Mesothelial cell of epicardium (in vitro differentiated cells): ENCODE measurements at regions not wholly inside any gene's neighbourhood (a gene's known extent, or its start where the extent isn't known, plus 50 kb on each side); places are given as distances from the start of the nearest gene placed in this dataset.
"Not testable (repeated sequence)": the region's sequence is repeated elsewhere in the genome, so short reads cannot be mapped to it uniquely, and the experiment has no call there.

Source experiments
- DNase-seq, 2 experiments: peaks; one replicate each; pipeline ENCODE4 v3.0.0; 2021; ENCODE audit warnings: low spot score in 2 of 2; ENCODE audit not compliant: unreplicated experiment in 2 of 2
- H3K27ac Mint-ChIP-seq: 2 replicates; pipeline ENCODE4 v1.8.0; 2021; ENCODE audit warnings: mixed read lengths
- H3K27me3 Mint-ChIP-seq: 2 replicates; pipeline ENCODE4 v1.8.0; 2021; ENCODE audit warnings: low read depth, mixed read lengths
- H3K36me3 Mint-ChIP-seq: 2 replicates; pipeline ENCODE4 v1.8.0; 2021; ENCODE audit warnings: mixed read lengths
- H3K4me1 Mint-ChIP-seq: 2 replicates; pipeline ENCODE4 v1.8.0; 2021; ENCODE audit warnings: mixed read lengths
- H3K4me3 Mint-ChIP-seq: 2 replicates; pipeline ENCODE4 v1.8.0; 2021; ENCODE audit warnings: mild to moderate bottlenecking, moderate library complexity, mixed read lengths
- H3K9me3 Mint-ChIP-seq: 2 replicates; pipeline ENCODE4 v1.8.0; 2021; ENCODE audit warnings: mixed read lengths
- TF ChIP-seq, protein P1 (sequence below): fragments of 200-600 bp; sonication (generic); IDR thresholded peaks from one replicate; pipeline ENCODE4 v1.5.0; 2021; ENCODE audit warnings: antibody characterized with exemption; ENCODE audit not compliant: unreplicated experiment

DNA sequence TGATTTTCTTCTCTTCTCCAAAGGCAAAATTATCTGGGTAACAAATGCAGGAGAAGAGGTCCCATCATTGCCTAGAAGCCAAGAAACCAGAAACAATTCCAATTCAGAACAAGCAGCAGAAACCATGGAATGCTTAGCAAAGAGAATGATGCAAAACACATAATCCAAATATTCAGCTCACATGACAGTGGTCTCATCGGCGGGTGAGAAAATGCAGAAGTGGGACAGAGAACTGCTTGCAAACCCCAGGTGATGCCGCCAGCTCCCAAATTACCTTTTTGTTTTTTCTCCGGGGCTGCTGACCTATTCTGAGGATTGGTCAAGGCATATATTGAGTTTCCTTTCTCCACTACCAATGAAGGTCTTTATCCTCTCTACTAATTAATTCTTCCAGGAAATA, 99.7 kb downstream of the ZNF22 start:
- H3K4me3 Mint-ChIP-seq: no peak overlapping the region

DNA sequence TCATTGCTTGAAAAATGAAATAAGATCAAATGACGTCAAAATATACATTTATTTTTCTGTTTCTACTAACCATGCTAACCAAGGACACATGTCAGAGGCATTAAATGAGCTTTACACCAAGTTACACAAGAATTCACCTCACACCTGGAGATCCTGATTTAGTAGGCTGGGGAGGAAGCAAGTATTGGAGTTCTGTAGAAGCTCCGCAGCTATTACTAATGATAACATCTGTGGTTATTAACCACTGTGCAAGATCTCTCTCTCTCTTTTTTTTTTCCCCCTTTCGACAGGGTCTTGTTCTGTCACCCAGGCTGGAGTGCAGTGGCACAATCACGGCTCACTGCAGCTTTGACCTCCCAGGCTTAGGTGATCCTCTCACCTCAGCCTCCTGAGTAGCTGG, 104.0 kb downstream of the ZNF22 start:
- Mint-ChIP-seq H3K36me3 (no peaks in the 10 kb centered on the region), H3K27ac (no peak overlapping the region), H3K4me3 (no peak overlapping the region), H3K27me3 (peaks cover 63% of the 10 kb centered on the region), H3K4me1 (no peaks in the 10 kb centered on the region), H3K9me3 (no peaks in the 10 kb centered on the region)
- TF ChIP-seq, protein P1, sequence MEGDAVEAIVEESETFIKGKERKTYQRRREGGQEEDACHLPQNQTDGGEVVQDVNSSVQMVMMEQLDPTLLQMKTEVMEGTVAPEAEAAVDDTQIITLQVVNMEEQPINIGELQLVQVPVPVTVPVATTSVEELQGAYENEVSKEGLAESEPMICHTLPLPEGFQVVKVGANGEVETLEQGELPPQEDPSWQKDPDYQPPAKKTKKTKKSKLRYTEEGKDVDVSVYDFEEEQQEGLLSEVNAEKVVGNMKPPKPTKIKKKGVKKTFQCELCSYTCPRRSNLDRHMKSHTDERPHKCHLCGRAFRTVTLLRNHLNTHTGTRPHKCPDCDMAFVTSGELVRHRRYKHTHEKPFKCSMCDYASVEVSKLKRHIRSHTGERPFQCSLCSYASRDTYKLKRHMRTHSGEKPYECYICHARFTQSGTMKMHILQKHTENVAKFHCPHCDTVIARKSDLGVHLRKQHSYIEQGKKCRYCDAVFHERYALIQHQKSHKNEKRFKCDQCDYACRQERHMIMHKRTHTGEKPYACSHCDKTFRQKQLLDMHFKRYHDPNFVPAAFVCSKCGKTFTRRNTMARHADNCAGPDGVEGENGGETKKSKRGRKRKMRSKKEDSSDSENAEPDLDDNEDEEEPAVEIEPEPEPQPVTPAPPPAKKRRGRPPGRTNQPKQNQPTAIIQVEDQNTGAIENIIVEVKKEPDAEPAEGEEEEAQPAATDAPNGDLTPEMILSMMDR: no peak
- DNase-seq: no peak

More for the DNA sequence above, 99.7 kb downstream of the ZNF22 start:
- Mint-ChIP-seq H3K9me3 (no peaks in the 10 kb centered on the region), H3K4me1 (peaks cover 7% of the 10 kb centered on the region), H3K27ac (no peak overlapping the region), H3K27me3 (peaks cover 44% of the 10 kb centered on the region), H3K36me3 (no peaks in the 10 kb centered on the region)
- no peak for DNase-seq
- TF ChIP-seq, protein P1: no peak

DNA sequence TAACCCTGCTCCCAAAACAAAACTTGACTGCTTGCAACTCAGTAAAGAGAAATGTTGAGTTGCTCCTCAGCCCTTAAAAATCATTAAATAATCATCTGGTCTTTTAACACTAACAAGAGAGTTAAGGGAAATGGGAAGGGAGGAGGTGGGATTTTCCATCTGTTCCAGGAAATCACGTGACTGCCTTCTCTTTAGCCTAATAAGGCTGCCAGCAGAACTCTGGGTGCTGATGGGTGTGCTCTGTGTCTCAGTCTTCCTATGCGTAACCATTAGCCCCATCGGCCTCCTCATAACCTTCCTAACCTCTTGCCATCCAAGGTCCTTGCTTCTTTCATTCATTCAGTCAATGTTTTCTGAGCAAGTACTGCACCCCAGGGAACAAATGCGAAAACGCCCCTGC, 104.6 kb downstream of the ZNF22 start:
- H3K9me3 Mint-ChIP-seq, H3K4me1 Mint-ChIP-seq, H3K36me3 Mint-ChIP-seq, DNase-seq, H3K27ac Mint-ChIP-seq, H3K4me3 Mint-ChIP-seq: not testable (repeated sequence)
- peaks cover 63% of the 10 kb centered on the region for H3K27me3 Mint-ChIP-seq

DNA sequence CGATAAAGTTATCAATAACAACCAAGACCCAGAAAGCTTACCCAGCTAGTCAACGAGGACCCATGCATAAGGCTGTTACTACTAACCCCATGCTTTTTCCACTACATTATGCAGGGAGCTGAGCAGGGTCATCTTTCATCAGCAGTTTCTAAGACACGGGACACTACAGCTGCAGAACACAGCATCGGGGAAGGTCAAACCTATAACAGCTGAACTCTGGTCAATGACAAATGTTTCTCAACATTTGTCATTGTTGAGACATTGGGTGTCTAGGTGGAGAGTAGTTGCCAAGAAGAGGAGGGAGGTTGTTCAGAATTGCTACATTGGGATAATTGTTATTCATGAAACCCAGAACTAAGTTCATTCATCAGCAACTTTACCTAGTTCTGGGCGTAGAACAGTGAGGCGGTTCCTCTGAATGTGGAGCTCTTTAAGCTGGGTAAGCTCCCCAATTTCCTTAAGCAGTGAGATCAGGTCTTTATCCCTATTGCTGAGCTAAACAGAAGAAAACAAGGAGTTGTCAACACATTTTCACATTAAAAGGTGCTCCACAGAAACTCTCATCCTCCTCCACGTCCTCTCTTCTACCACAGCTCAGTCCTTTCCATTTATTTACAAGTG, 105.6 kb downstream of the ZNF22 start:
- no peaks in the 10 kb centered on the region for H3K36me3 Mint-ChIP-seq
- H3K4me1 Mint-ChIP-seq: no peaks in the 10 kb centered on the region
- no peaks in the 10 kb centered on the region for H3K9me3 Mint-ChIP-seq
- no peak for DNase-seq
- no peak overlapping the region for H3K27ac Mint-ChIP-seq
- TF ChIP-seq, protein P1: no peak
- no peak overlapping the region for H3K4me3 Mint-ChIP-seq
- peaks cover 54% of the 10 kb centered on the region for H3K27me3 Mint-ChIP-seq

DNA sequence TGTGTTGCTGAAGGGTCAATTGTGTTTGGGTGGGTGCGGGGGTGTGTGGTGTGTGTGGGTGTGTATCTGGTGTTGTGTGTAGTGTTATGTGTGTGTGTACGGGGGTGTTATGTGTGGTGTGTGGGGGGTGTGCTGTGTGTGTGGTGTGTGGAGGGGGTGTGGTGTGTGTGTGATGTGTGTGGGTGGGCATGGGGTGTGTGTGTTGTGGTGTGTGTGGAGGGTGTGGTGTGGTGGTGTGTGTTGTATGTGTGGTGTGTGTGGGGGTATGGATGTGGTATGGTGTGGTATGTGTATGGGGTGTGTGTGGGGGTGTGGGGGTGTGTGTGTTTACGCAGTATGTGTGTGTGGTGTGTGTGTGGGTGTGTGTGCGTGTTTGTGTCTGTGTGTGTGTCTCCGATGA, 110.8 kb downstream of the ZNF22 start:
- Mint-ChIP-seq H3K36me3 (no peaks in the 10 kb centered on the region), H3K27ac (no peak overlapping the region), H3K27me3 (peaks cover 22% of the 10 kb centered on the region), H3K4me1 (no peaks in the 10 kb centered on the region), H3K9me3 (no peaks in the 10 kb centered on the region), H3K4me3 (no peak overlapping the region)
- DNase-seq: no peak
- TF ChIP-seq, protein P1: no peak

DNA sequence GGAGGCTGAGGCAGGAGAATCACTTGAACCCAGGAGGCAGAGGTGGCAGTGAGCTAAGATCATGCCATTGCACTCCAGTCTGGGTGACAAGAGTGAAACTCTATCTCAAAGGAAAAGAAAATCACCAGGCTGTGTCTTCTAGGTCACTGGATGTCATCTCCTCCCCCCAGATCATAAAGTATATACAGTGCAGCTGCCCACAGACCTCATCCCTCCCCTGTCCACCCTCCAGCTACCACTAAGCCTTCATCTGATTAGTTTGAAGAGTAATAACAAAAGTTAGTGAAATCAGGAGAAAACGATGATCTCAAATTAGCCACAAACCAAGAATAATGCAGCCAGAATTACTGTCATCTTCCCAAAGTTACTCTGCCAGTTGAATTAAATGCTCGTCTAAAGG, 117.2 kb downstream of the ZNF22 start:
- not testable (repeated sequence) for H3K4me3 Mint-ChIP-seq, H3K4me1 Mint-ChIP-seq

DNA sequence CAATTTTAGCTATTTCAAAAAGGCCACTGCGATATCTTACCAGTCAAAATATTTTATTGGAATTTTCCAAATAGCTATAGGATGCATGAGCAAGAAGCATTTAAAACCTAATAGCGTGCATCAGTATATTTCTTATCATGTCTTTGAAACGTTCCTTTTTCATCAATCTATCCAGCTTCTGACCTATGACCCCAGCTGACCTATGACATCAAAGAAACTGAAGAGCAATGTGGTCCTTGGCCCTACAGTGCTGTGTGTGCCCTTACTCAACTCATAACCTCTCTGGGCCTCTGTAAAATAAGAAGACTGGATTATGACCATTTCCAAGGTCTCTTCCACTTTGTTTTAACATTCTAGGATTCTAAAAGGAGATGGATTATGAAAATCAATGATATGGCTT, 118.2 kb downstream of the ZNF22 start:
- TF ChIP-seq, protein P1: no peak

More for the DNA sequence above, 117.2 kb downstream of the ZNF22 start:
- DNase-seq, H3K36me3 Mint-ChIP-seq, H3K9me3 Mint-ChIP-seq, H3K27ac Mint-ChIP-seq: not testable (repeated sequence)
- H3K27me3 Mint-ChIP-seq: peaks cover 31% of the 10 kb centered on the region

DNA sequence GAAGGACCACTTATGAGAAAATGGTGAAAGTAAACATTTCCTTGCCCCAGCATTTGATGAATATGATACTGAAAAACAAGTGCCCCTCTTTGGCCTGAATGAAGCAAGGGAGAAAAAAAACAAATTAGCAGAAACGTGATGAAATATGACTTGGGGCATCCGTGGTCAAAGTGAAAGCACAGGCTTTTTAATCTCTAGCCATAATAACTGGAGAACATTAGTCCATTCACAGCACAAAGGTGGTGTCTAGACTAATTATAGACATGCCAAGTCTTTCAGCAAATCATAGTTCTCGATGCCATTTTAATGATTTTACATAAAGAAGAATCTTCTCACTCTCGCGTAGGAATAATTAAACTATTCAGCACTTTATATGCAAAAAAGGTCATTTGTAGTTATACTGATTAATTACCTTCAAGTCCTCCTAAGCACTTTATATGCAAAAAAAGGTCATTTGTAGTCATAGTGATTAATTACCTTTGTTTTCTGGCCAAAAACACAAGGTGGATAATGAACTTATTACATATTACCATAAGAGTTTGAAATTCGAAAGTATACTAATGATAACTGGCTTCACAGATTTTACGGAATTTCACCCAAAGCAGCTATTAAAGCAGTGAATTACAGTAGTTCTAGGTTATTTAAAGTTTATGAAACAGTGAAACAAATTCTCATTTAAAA, 121.6 kb downstream of the ZNF22 start:
- not testable (repeated sequence) for H3K36me3 Mint-ChIP-seq, H3K4me3 Mint-ChIP-seq, H3K27ac Mint-ChIP-seq, DNase-seq, H3K4me1 Mint-ChIP-seq, H3K9me3 Mint-ChIP-seq
- H3K27me3 Mint-ChIP-seq: peaks cover 29% of the 10 kb centered on the region

More for the DNA sequence above, 118.2 kb downstream of the ZNF22 start:
- Mint-ChIP-seq H3K27me3 (peaks cover 31% of the 10 kb centered on the region), H3K36me3 (no peaks in the 10 kb centered on the region), H3K27ac (no peak overlapping the region), H3K4me3 (no peak overlapping the region), H3K4me1 (no peaks in the 10 kb centered on the region), H3K9me3 (no peaks in the 10 kb centered on the region)
- DNase-seq: no peak
